ENCODE measurements at regions not wholly inside any gene's neighbourhood (a gene's known extent, or its start where the extent isn't known, plus 50 kb on each side); places are given as distances from the start of the nearest gene placed in this dataset.

GRCh38 chr18:11249391-11249790 is 100.0 kb upstream of the PIEZO2 start:
- TF ChIP-seq, protein P1, sequence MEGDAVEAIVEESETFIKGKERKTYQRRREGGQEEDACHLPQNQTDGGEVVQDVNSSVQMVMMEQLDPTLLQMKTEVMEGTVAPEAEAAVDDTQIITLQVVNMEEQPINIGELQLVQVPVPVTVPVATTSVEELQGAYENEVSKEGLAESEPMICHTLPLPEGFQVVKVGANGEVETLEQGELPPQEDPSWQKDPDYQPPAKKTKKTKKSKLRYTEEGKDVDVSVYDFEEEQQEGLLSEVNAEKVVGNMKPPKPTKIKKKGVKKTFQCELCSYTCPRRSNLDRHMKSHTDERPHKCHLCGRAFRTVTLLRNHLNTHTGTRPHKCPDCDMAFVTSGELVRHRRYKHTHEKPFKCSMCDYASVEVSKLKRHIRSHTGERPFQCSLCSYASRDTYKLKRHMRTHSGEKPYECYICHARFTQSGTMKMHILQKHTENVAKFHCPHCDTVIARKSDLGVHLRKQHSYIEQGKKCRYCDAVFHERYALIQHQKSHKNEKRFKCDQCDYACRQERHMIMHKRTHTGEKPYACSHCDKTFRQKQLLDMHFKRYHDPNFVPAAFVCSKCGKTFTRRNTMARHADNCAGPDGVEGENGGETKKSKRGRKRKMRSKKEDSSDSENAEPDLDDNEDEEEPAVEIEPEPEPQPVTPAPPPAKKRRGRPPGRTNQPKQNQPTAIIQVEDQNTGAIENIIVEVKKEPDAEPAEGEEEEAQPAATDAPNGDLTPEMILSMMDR (IDR thresholded peaks at IDR 0.05): no peak
- TF ChIP-seq POLR2A (IDR thresholded peaks at IDR 0.05): no peak
